Endothelial cell of umbilical vein (primary cell): ENCODE measurements at regions not wholly inside any gene's neighbourhood (a gene's known extent, or its start where the extent isn't known, plus 50 kb on each side); places are given as distances from the start of the nearest gene placed in this dataset.

Source experiments
- BruUV-seq: library from RNA; stranded (reverse); fragments of 400-500 nt; replicated peaks from 2 replicates; lab custom pipeline; 2021; lab: Mats Ljungman, UMichigan
- CTCF ChIA-PET: fragments of 300-600, 350-600 bp; sonication (Branson Sonifier 250); formaldehyde crosslinking; loops from one replicate; lab custom pipeline; 2021; ENCODE audit warnings: antibody characterized with exemption, inconsistent platforms; lab: Charles Lee
- POLR2A ChIA-PET: fragments of 300-600, 350-600 bp; sonication (Branson Sonifier 250); formaldehyde crosslinking; loops from one replicate; lab custom pipeline; 2021; ENCODE audit warnings: antibody characterized with exemption, inconsistent platforms; lab: Charles Lee
- DNase-seq: peaks from one replicate; pipeline ENCODE4 v3.0.0-alpha.2; 2011; ENCODE audit warnings: low read depth, low spot score
- FAIRE-seq: peaks from 2 replicates; lab custom pipeline; 2011; peaks lifted over from hg19 to GRCh38; lab: Jason Lieb, UNC
- H2AFZ ChIP-seq: 2 replicates; pipeline ENCODE4 v1.6.0; 2012; ENCODE audit warnings: low read depth, low read length, control low read depth, inconsistent platforms
- H3K27ac ChIP-seq: 2 replicates; pipeline ENCODE4 v1.5.1; 2011; ENCODE audit warnings: low read depth, mild to moderate bottlenecking, control low read depth, low read length, moderate library complexity; ENCODE audit not compliant: insufficient read depth
- H3K27me3 ChIP-seq, 2 experiments: 2 replicates each; pipeline versions ENCODE4 v1.6.0 to v1.6.1; 2011; ENCODE audit warnings: low read length in 2 of 2, mixed read lengths in 1 of 2; ENCODE audit not compliant: control insufficient read depth in 2 of 2, insufficient read depth in 2 of 2
- H3K36me3 ChIP-seq, 2 experiments: 2 replicates in 1 of 2; 3 replicates in 1 of 2; pipeline ENCODE4 v1.5.1; 2011; ENCODE audit warnings: low read length in 2 of 2, mild to moderate bottlenecking in 1 of 2, moderate library complexity in 1 of 2; ENCODE audit not compliant: control insufficient read depth in 2 of 2, insufficient read depth in 2 of 2; ENCODE audit errors: extremely low read depth in 1 of 2
- H3K4me1 ChIP-seq: 3 replicates; pipeline ENCODE4 v1.5.1; 2011; ENCODE audit warnings: mild to moderate bottlenecking, low read length; ENCODE audit not compliant: control insufficient read depth, insufficient read depth; ENCODE audit errors: extremely low read depth
- H3K4me2 ChIP-seq: 2 replicates; pipeline ENCODE4 v1.6.1; 2011; ENCODE audit warnings: low read length, control low read depth, mixed read lengths; ENCODE audit not compliant: insufficient read depth
- H3K4me3 ChIP-seq, 3 experiments: fragments of 200-600 bp in 1 of 3; sonication (generic), shearing (Covaris generic) in 1 of 3; replicated peaks in 1 of 3; 2 replicates each; pipeline ENCODE4 v1.5.1; 2011 to 2016; ENCODE audit warnings: control low read depth in 3 of 3, low read length in 3 of 3, mild to moderate bottlenecking in 2 of 3, inconsistent platforms in 1 of 3, low read depth in 1 of 3, moderate library complexity in 1 of 3; ENCODE audit not compliant: insufficient read depth in 1 of 3
- H3K79me2 ChIP-seq: 2 replicates; pipeline ENCODE4 v1.6.0; 2012; ENCODE audit warnings: low read length, inconsistent platforms; ENCODE audit not compliant: control insufficient read depth, insufficient read depth
- H3K9ac ChIP-seq: replicated peaks from 2 replicates; pipeline ENCODE3; 2011; ENCODE audit warnings: low read length, control low read depth; ENCODE audit not compliant: insufficient read depth; ENCODE audit errors: extremely low read depth
- H3K9me1 ChIP-seq: replicated peaks from 3 replicates; pipeline ENCODE4 v1.6.0; 2011; ENCODE audit warnings: mild to moderate bottlenecking, low read length; ENCODE audit not compliant: control insufficient read depth, insufficient read depth; ENCODE audit errors: extremely low read depth
- H3K9me3 ChIP-seq: replicated peaks from 2 replicates; pipeline ENCODE4 v1.5.1; 2012; ENCODE audit warnings: low read length, inconsistent platforms; ENCODE audit not compliant: control insufficient read depth, insufficient read depth
- H4K20me1 ChIP-seq: replicated peaks from 2 replicates; pipeline ENCODE3; 2011; ENCODE audit warnings: mild to moderate bottlenecking, low read length; ENCODE audit not compliant: control insufficient read depth, insufficient read depth; ENCODE audit errors: extremely low read depth
- CTCF ChIP-seq, 2 donors: IDR thresholded peaks; 1 replicate in 1 of 2; 2 replicates in 1 of 2; pipeline ENCODE4 v1.5.1; 2011; ENCODE audit warnings: low read length in 2 of 2, mild to moderate bottlenecking in 2 of 2, moderate library complexity in 2 of 2, control low read depth in 1 of 2, inconsistent platforms in 1 of 2, low read depth in 1 of 2; ENCODE audit not compliant: insufficient read depth in 1 of 2; ENCODE audit errors: extremely low read depth in 1 of 2
- EZH2 ChIP-seq: IDR thresholded peaks from 2 replicates; pipeline ENCODE4 v1.6.1; 2012; ENCODE audit warnings: borderline replicate concordance, low read depth, mild to moderate bottlenecking, moderate library complexity, low read length, inconsistent platforms; ENCODE audit not compliant: severe bottlenecking
- FOS ChIP-seq: IDR thresholded peaks from 2 replicates; pipeline ENCODE4 v1.6.1; 2011; ENCODE audit warnings: mild to moderate bottlenecking, low read length, moderate library complexity, borderline replicate concordance; ENCODE audit not compliant: insufficient read depth
- GATA2 ChIP-seq: IDR thresholded peaks from 2 replicates; pipeline ENCODE4 v1.7.0; 2011; ENCODE audit warnings: low read depth, mild to moderate bottlenecking, moderate library complexity, mixed read lengths, low read length; ENCODE audit not compliant: insufficient read length, insufficient read depth
- JUN ChIP-seq: IDR thresholded peaks from 2 replicates; pipeline ENCODE4 v1.6.1; 2011; ENCODE audit warnings: borderline replicate concordance, low read depth; ENCODE audit not compliant: insufficient read length, insufficient read depth
- MYC ChIP-seq: IDR thresholded peaks from one replicate; pipeline ENCODE4 v1.6.1; 2011; ENCODE audit warnings: mild to moderate bottlenecking, low read depth, low read length
- POLR2A ChIP-seq: IDR thresholded peaks from 2 replicates; pipeline ENCODE4 v1.6.1; 2012; ENCODE audit warnings: low read depth, mild to moderate bottlenecking, control low read depth, low read length
- POLR2AphosphoS5 ChIP-seq: IDR thresholded peaks from 2 replicates; pipeline ENCODE4 v1.6.1; 2012; ENCODE audit warnings: low read depth, mild to moderate bottlenecking, control low read depth, low read length, moderate library complexity; ENCODE audit not compliant: insufficient read depth
- dilution Hi-C: fragments of 300-500 bp; cut with MboI; formaldehyde crosslinking; loops from one replicate; pipeline ENCODE4 v1.15.0; 2019; ENCODE audit warnings: low sequenced_read_pairs; ENCODE audit not compliant: extremely low pct_ligation_motif_present
- intact Hi-C: fragments of 100-400 bp; cut with micrococcal nuclease; formaldehyde crosslinking; loops from one replicate; pipeline ENCODE4 v1.10.0; 2022
- TF ChIP-seq, protein P1 (sequence below): IDR thresholded peaks from 2 replicates; pipeline ENCODE4 v1.6.1; 2011; ENCODE audit not compliant: insufficient read depth, insufficient read length

- POLR2A ChIA-PET, result no interaction called here
- H3K36me3 ChIP-seq, result no peaks in the 10 kb centered on the region
- H4K20me1 ChIP-seq, result no peaks in the 10 kb centered on the region
- no peaks in the 10 kb centered on the region for H3K79me2 ChIP-seq
- no peak overlapping the region for H3K9ac ChIP-seq
- no peaks in the 10 kb centered on the region for H3K27me3 ChIP-seq
- no peak for FAIRE-seq
- no peaks in the 10 kb centered on the region for H3K4me1 ChIP-seq
- CTCF ChIA-PET, result no interaction called here
- no peak for TF ChIP-seq JUN
- TF ChIP-seq GATA2, result no peak
- TF ChIP-seq, protein P1, sequence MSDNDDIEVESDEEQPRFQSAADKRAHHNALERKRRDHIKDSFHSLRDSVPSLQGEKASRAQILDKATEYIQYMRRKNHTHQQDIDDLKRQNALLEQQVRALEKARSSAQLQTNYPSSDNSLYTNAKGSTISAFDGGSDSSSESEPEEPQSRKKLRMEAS, result no peak
- TF ChIP-seq FOS, result no peak
- TF ChIP-seq MYC, result no peak
- TF ChIP-seq POLR2AphosphoS5, result no peak
- TF ChIP-seq EZH2, result no peak
- TF ChIP-seq CTCF (IDR thresholded peaks at IDR 0.05; ENCODE audit: extremely low read depth in 1 of 2, insufficient read depth in 1 of 2, low read depth in 1 of 2, low read length in 2 of 2), result no peak
- TF ChIP-seq POLR2A, result no peak
- DNase-seq, result no peak
- no peaks in the 10 kb centered on the region for H3K9me1 ChIP-seq
- H3K9me3 ChIP-seq, result no peaks in the 10 kb centered on the region
- intact Hi-C loops (no loop called here), dilution Hi-C loops (no loop called here)
- no peak overlapping the region for H3K4me2 ChIP-seq
- BruUV-seq, result no TSS peak
- H2AFZ ChIP-seq, result no peak overlapping the region
- no peak overlapping the region for H3K4me3 ChIP-seq
- H3K27ac ChIP-seq, result no peak overlapping the region
Measured at GRCh38 chr2:153299809-153300208, 178.8 kb downstream of the RPRM start.
